Stimulated activated CD4-positive, alpha-beta T cell treated with anti-CD3 and anti-CD28 coated beads, Interleukin-4, amount 100 ng/mL, for 4 hours (primary cell): ENCODE measurements at regions not wholly inside any gene's neighbourhood (a gene's known extent, or its start where the extent isn't known, plus 50 kb on each side); places are given as distances from the start of the nearest gene placed in this dataset.

Source experiments
- DNase-seq, 2 experiments: peaks; one replicate each; pipeline ENCODE4 v3.0.0-alpha.2; 2020

GRCh38 chr12:14257734-14258574, 107.5 kb upstream of the ATF7IP start:
- DNase-seq: peak; percentile 64 to 70

GRCh38 chr12:14258575-14258940, 106.9 kb upstream of the ATF7IP start:
- DNase-seq: no peak

- DNase-seq: no peak
Measured at GRCh38 chr12:14259481-14260010, 105.9 kb upstream of the ATF7IP start.

- DNase-seq: no peak
Measured at GRCh38 chr12:14260011-14260993, 105.2 kb upstream of the ATF7IP start.

- no peak for DNase-seq
Measured at GRCh38 chr12:14261096-14261495, 104.4 kb upstream of the ATF7IP start.

- no peak for DNase-seq
Measured at GRCh38 chr12:14261861-14262260, 103.6 kb upstream of the ATF7IP start.

GRCh38 chr12:14262771-14263511, 102.5 kb upstream of the ATF7IP start:
- no peak for DNase-seq

GRCh38 chr12:14263742-14264141, 101.7 kb upstream of the ATF7IP start:
- no peak for DNase-seq

GRCh38 chr12:14264316-14264715, 101.2 kb upstream of the ATF7IP start:
- no peak for DNase-seq

GRCh38 chr12:14264778-14265177, 100.7 kb upstream of the ATF7IP start:
- DNase-seq: no peak

GRCh38 chr12:14268120-14268515, 97.4 kb upstream of the ATF7IP start:
- no peak for DNase-seq

GRCh38 chr12:14270392-14270791, 95.1 kb upstream of the ATF7IP start:
- DNase-seq: no peak

GRCh38 chr12:14272956-14273912, 92.2 kb upstream of the ATF7IP start:
- no peak for DNase-seq

GRCh38 chr12:14273913-14274311, 91.6 kb upstream of the ATF7IP start:
- no peak for DNase-seq

- DNase-seq: no peak
Measured at GRCh38 chr12:14275111-14275510, 90.4 kb upstream of the ATF7IP start.

- no peak for DNase-seq
Measured at GRCh38 chr12:14275886-14276285, 89.6 kb upstream of the ATF7IP start.

- no peak for DNase-seq
Measured at GRCh38 chr12:14278294-14278953, 87.1 kb upstream of the ATF7IP start.

- DNase-seq: no peak
Measured at GRCh38 chr12:14279845-14280244, 85.6 kb upstream of the ATF7IP start.

GRCh38 chr12:14280921-14281320, 84.6 kb upstream of the ATF7IP start:
- DNase-seq: no peak

GRCh38 chr12:14281539-14281938, 83.9 kb upstream of the ATF7IP start:
- no peak for DNase-seq
